CD4-positive, alpha-beta T cell (primary cell): ENCODE measurements at regions not wholly inside any gene's neighbourhood (a gene's known extent, or its start where the extent isn't known, plus 50 kb on each side); places are given as distances from the start of the nearest gene placed in this dataset.

ENCODE experiments used
- ATAC-seq: fragments of 200-7000 bp; cut with Tn5 transposase; one replicate; pipeline ENCODE4 v1.10.0; 2022; ENCODE audit warnings: mild to moderate bottlenecking; ENCODE audit not compliant: poor library complexity
- CTCF ChIA-PET: fragments of 350-600 bp; sonication (Branson Sonifier 250); formaldehyde crosslinking; loops from one replicate; lab custom pipeline; 2021; ENCODE audit warnings: antibody characterized with exemption, inconsistent platforms; lab: Charles Lee
- POLR2A ChIA-PET: fragments of 350-600 bp; sonication (Branson Sonifier 250); formaldehyde crosslinking; loops from one replicate; lab custom pipeline; 2021; ENCODE audit warnings: antibody characterized with exemption, inconsistent platforms; lab: Charles Lee
- DNase-seq, 14 experiments: peaks; one replicate each; pipeline ENCODE4 v3.0.0-alpha.2; 2013 to 2020; ENCODE audit warnings: mixed read lengths in 2 of 14
- H3K27ac ChIP-seq, 2 donors: one replicate each; pipeline versions ENCODE4 v1.5.1 to v1.7.0; 2013; ENCODE audit warnings: low read length in 2 of 2, low read depth in 1 of 2, mild to moderate bottlenecking in 1 of 2
- H3K27me3 ChIP-seq, 2 experiments: 1 replicate in 1 of 2; 2 replicates in 1 of 2; pipeline versions ENCODE4 v1.6.1 to v1.7.0; 2013; ENCODE audit warnings: low read length in 2 of 2, control low read depth in 1 of 2, mild to moderate bottlenecking in 1 of 2, moderate library complexity in 1 of 2; ENCODE audit not compliant: insufficient read depth in 2 of 2, control insufficient read depth in 1 of 2
- H3K36me3 ChIP-seq: one replicate; pipeline ENCODE4 v1.6.1; 2013; ENCODE audit warnings: low read length, control low read depth; ENCODE audit not compliant: insufficient read depth
- H3K4me1 ChIP-seq: one replicate; pipeline ENCODE4 v1.6.1; 2013; ENCODE audit warnings: low read length, control low read depth; ENCODE audit not compliant: insufficient read depth
- H3K4me3 ChIP-seq: one replicate; pipeline ENCODE4 v1.5.1; 2013; ENCODE audit warnings: mild to moderate bottlenecking, low read length, moderate library complexity
- H3K9me3 ChIP-seq, 2 experiments: 1 replicate in 1 of 2; 2 replicates in 1 of 2; pipeline versions ENCODE4 v1.6.1 to v1.7.0; 2013; ENCODE audit warnings: low read length in 2 of 2, mild to moderate bottlenecking in 2 of 2, control low read depth in 1 of 2, moderate library complexity in 1 of 2; ENCODE audit not compliant: control insufficient read depth in 1 of 2, insufficient read depth in 1 of 2
- H3K27ac Mint-ChIP-seq: one replicate; pipeline ENCODE4 v1.8.0; 2020; ENCODE audit warnings: mixed read lengths
- H3K27me3 Mint-ChIP-seq: one replicate; pipeline ENCODE4 v1.8.0; 2021; ENCODE audit warnings: mixed read lengths
- H3K36me3 Mint-ChIP-seq: one replicate; pipeline ENCODE4 v1.8.0; 2021; ENCODE audit warnings: low read depth, mixed read lengths
- H3K4me1 Mint-ChIP-seq: one replicate; pipeline ENCODE4 v1.8.0; 2021; ENCODE audit warnings: low read depth, mixed read lengths
- H3K4me3 Mint-ChIP-seq: one replicate; pipeline ENCODE4 v1.8.0; 2020; ENCODE audit warnings: mild to moderate bottlenecking, mixed read lengths
- H3K9me3 Mint-ChIP-seq: one replicate; pipeline ENCODE4 v1.8.0; 2020; ENCODE audit warnings: mixed read lengths
- CTCF ChIP-seq: fragments of 200-600 bp; IDR thresholded peaks from one replicate; pipeline ENCODE4 v1.8.0; 2022; ENCODE audit warnings: antibody characterized with exemption, mild to moderate bottlenecking
- intact Hi-C, 2 experiments: fragments of 100-400 bp; cut with DNase I in 1 of 2; cut with micrococcal nuclease in 1 of 2; formaldehyde crosslinking; loops; one replicate each; pipeline versions ENCODE4 v1.15.1 to v1.9.0; 2023 to 2025; cut with DNase I, micrococcal nuclease

GRCh38 chr4:43343298-43343697 is 450.8 kb downstream of the GRXCR1 start:
- H3K27me3 Mint-ChIP-seq, result no peaks in the 10 kb centered on the region
- H3K4me3 Mint-ChIP-seq, result no peak overlapping the region
- no peaks in the 10 kb centered on the region for H3K36me3 Mint-ChIP-seq
- Histone ChIP-seq H3K4me1 (no peaks in the 10 kb centered on the region), H3K9me3 (peaks cover 3 to 7% of the 10 kb centered on the region in 2 experiments), H3K27me3 (no peaks in the 10 kb centered on the region), H3K27ac (no peak overlapping the region), H3K4me3 (no peak overlapping the region), H3K36me3 (no peaks in the 10 kb centered on the region)
- H3K27ac Mint-ChIP-seq, result no peak overlapping the region
- no peak for TF ChIP-seq CTCF
- ATAC-seq (no peak), DNase-seq (no peak)
- ChIA-PET CTCF (no interaction called here), POLR2A (no interaction called here)
- H3K9me3 Mint-ChIP-seq, result peaks cover 13% of the 10 kb centered on the region
- intact Hi-C loops, result no loop called here
- H3K4me1 Mint-ChIP-seq, result no peaks in the 10 kb centered on the region

- Histone ChIP-seq H3K4me3 (no peak overlapping the region), H3K27ac (no peak overlapping the region), H3K9me3 (peaks cover 7 to 9% of the 10 kb centered on the region in 2 experiments), H3K27me3 (no peaks in the 10 kb centered on the region), H3K4me1 (no peaks in the 10 kb centered on the region), H3K36me3 (no peaks in the 10 kb centered on the region)
- POLR2A ChIA-PET, result no interaction called here
- H3K27ac Mint-ChIP-seq, result no peak overlapping the region
- no peaks in the 10 kb centered on the region for H3K4me1 Mint-ChIP-seq
- H3K4me3 Mint-ChIP-seq, result no peak overlapping the region
- peaks cover 16% of the 10 kb centered on the region for H3K9me3 Mint-ChIP-seq
- no peak for TF ChIP-seq CTCF
- ATAC-seq, result no peak
- no peak for DNase-seq
- H3K36me3 Mint-ChIP-seq, result no peaks in the 10 kb centered on the region
- CTCF ChIA-PET, result interaction anchor here (0.7 kb wide), 1 partner anchor 139 kb away, joined by 3 read pairs; no protein-coding TSS in a partner anchor
- intact Hi-C loops, result no loop called here
- H3K27me3 Mint-ChIP-seq, result no peaks in the 10 kb centered on the region
Measured at GRCh38 chr4:43345323-43345925, 452.9 kb downstream of the GRXCR1 start.

- peaks cover 7% of the 10 kb centered on the region in 2 experiments for H3K9me3 ChIP-seq
- Mint-ChIP-seq H3K4me3 (no peak overlapping the region), H3K27me3 (no peaks in the 10 kb centered on the region), H3K36me3 (no peaks in the 10 kb centered on the region), H3K9me3 (peaks cover 15% of the 10 kb centered on the region), H3K4me1 (no peaks in the 10 kb centered on the region), H3K27ac (no peak overlapping the region)
- ChIA-PET POLR2A (no interaction called here), CTCF (no interaction called here)
- DNase-seq (no peak), ATAC-seq (no peak)
- TF ChIP-seq CTCF, result no peak
- intact Hi-C loops, result no loop called here
- no peaks in the 10 kb centered on the region for H3K36me3 ChIP-seq
- H3K4me3 ChIP-seq, result no peak overlapping the region
- no peak overlapping the region for H3K27ac ChIP-seq
- no peaks in the 10 kb centered on the region for H3K4me1 ChIP-seq
- no peaks in the 10 kb centered on the region for H3K27me3 ChIP-seq
Measured at GRCh38 chr4:43348591-43348990, 456.1 kb downstream of the GRXCR1 start.
